ENCODE measurements at regions not wholly inside any gene's neighbourhood (a gene's known extent, or its start where the extent isn't known, plus 50 kb on each side); places are given as distances from the start of the nearest gene placed in this dataset.

DNA sequence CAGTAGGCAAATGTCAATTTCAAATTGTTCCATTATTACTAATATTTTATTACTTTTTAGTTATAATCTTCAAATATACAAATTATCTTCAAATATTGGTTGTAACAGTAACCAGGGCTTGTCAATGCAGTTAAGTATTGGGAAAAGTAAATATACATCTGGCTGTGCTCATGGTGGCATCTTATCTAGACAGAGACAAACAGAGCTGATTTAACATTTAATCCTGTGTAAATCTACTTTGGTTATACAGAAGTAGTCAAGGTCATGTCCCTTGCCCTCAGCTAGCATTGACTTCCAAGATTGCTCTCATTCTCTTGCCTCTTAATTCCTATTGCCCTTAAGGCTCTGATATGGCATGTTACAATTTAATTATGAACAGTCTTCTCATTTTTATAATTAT lies 98.4 kb upstream of the KLHL1 start:
- no peak for TF ChIP-seq POLR2A (IDR thresholded peaks at IDR 0.05; ENCODE audit: extremely low read depth, insufficient read length)
- TF ChIP-seq, protein P1, sequence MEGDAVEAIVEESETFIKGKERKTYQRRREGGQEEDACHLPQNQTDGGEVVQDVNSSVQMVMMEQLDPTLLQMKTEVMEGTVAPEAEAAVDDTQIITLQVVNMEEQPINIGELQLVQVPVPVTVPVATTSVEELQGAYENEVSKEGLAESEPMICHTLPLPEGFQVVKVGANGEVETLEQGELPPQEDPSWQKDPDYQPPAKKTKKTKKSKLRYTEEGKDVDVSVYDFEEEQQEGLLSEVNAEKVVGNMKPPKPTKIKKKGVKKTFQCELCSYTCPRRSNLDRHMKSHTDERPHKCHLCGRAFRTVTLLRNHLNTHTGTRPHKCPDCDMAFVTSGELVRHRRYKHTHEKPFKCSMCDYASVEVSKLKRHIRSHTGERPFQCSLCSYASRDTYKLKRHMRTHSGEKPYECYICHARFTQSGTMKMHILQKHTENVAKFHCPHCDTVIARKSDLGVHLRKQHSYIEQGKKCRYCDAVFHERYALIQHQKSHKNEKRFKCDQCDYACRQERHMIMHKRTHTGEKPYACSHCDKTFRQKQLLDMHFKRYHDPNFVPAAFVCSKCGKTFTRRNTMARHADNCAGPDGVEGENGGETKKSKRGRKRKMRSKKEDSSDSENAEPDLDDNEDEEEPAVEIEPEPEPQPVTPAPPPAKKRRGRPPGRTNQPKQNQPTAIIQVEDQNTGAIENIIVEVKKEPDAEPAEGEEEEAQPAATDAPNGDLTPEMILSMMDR (IDR thresholded peaks at IDR 0.05; ENCODE audit: low read depth, low read length): no peak
- TF ChIP-seq, protein P2, sequence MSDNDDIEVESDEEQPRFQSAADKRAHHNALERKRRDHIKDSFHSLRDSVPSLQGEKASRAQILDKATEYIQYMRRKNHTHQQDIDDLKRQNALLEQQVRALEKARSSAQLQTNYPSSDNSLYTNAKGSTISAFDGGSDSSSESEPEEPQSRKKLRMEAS (IDR thresholded peaks at IDR 0.05; ENCODE audit: low read depth, low read length): no peak

All from NB4 (cell line).